K562 (cell line): ENCODE measurements at regions not wholly inside any gene's neighbourhood (a gene's known extent, or its start where the extent isn't known, plus 50 kb on each side); places are given as distances from the start of the nearest gene placed in this dataset.

Experiments
- ATAC-seq: fragments of 200-7000 bp; cut with Tn5 transposase; 3 replicates; pipeline ENCODE4 v1.9.1; 2020; ENCODE audit warnings: moderate library complexity
- BruUV-seq: library from RNA; stranded (reverse); fragments of 400-500 nt; replicated peaks from 2 replicates; lab custom pipeline; 2021; lab: Mats Ljungman, UMichigan
- CTCF ChIA-PET: fragments of 300-600 bp; formaldehyde crosslinking; extraction: SDS; loops from one replicate; lab custom pipeline; 2021; ENCODE audit warnings: low intra/inter-chr PET ratio; lab: Yijun Ruan, JAX
- POLR2A ChIA-PET: fragments of 300-600, 350-650 bp; sonication (Branson Sonifier 250); formaldehyde crosslinking; extraction: SDS; loops from one replicate; lab custom pipeline; 2021; ENCODE audit warnings: antibody characterized with exemption, inconsistent platforms; lab: Yijun Ruan, JAX
- DNase-seq, 4 experiments: peaks; one replicate each; pipeline versions ENCODE4 v3.0.0 to v3.0.0-alpha.2; 2011 to 2018; ENCODE audit warnings: low spot score in 3 of 4, mixed read lengths in 3 of 4; ENCODE audit errors: extremely low read depth in 1 of 4
- FAIRE-seq: peaks from 2 replicates; lab custom pipeline; 2011; peaks lifted over from hg19 to GRCh38; lab: Jason Lieb, UNC
- H2AFZ ChIP-seq: 2 replicates; pipeline ENCODE4 v1.6.0; 2011; ENCODE audit warnings: low read depth, low read length, control low read depth, inconsistent platforms
- H3K27ac ChIP-seq: fragments of 200-600 bp; 3 replicates; pipeline ENCODE4 v1.8.0; 2011; ENCODE audit warnings: low read depth, mild to moderate bottlenecking, control low read depth, inconsistent platforms, low read length, moderate library complexity, mixed read lengths; ENCODE audit errors: extremely low read depth
- H3K27me3 ChIP-seq, 2 experiments: fragments of 300-600 bp in 1 of 2; 2 replicates in 1 of 2; 3 replicates in 1 of 2; pipeline versions ENCODE4 v1.6.0 to v1.8.0; 2011; ENCODE audit warnings: inconsistent platforms in 2 of 2, low read length in 2 of 2, mild to moderate bottlenecking in 1 of 2, mixed read lengths in 1 of 2, moderate library complexity in 1 of 2; ENCODE audit not compliant: control insufficient read depth in 2 of 2, insufficient read depth in 2 of 2
- H3K36me3 ChIP-seq: fragments of 300-600 bp; 3 replicates; pipeline ENCODE4 v1.8.0; 2011; ENCODE audit warnings: mild to moderate bottlenecking, low read length, inconsistent platforms; ENCODE audit not compliant: control insufficient read depth, insufficient read depth
- H3K4me1 ChIP-seq, 2 experiments: fragments of 200-600 bp in 1 of 2; replicated peaks in 1 of 2; 2 replicates in 1 of 2; 3 replicates in 1 of 2; pipeline versions ENCODE4 v1.5.1 to v1.8.0; 2011; ENCODE audit warnings: inconsistent platforms in 2 of 2, low read length in 2 of 2, mild to moderate bottlenecking in 1 of 2, mixed read lengths in 1 of 2, moderate library complexity in 1 of 2; ENCODE audit not compliant: control insufficient read depth in 2 of 2, insufficient read depth in 2 of 2
- H3K4me2 ChIP-seq: 2 replicates; pipeline ENCODE4 v1.6.1; 2011; ENCODE audit warnings: low read length, control low read depth, inconsistent platforms, mixed read lengths; ENCODE audit not compliant: insufficient read depth
- H3K4me3 ChIP-seq: fragments of 200-600 bp; sonication (generic), shearing (Covaris generic); 2 replicates; pipeline ENCODE4 v1.5.1; 2016; ENCODE audit warnings: control low read depth, inconsistent platforms
- H3K79me2 ChIP-seq: fragments of 200-600 bp; 3 replicates; pipeline ENCODE4 v1.8.0; 2011; ENCODE audit warnings: low read length, inconsistent platforms; ENCODE audit not compliant: control insufficient read depth, insufficient read depth
- H3K9ac ChIP-seq, 2 experiments: 2 replicates each; pipeline versions ENCODE4 v1.6.0 to v1.6.1; 2011; ENCODE audit warnings: low read depth in 2 of 2, low read length in 2 of 2, control low read depth in 1 of 2, inconsistent platforms in 1 of 2, mild to moderate bottlenecking in 1 of 2, mixed read lengths in 1 of 2; ENCODE audit not compliant: insufficient read depth in 1 of 2
- H3K9me1 ChIP-seq: one replicate; pipeline ENCODE4 v1.6.0; 2011; ENCODE audit warnings: inconsistent platforms, mild to moderate bottlenecking, low read length, moderate library complexity; ENCODE audit not compliant: control insufficient read depth, insufficient read depth
- H3K9me3 ChIP-seq: replicated peaks from 2 replicates; pipeline ENCODE4 v1.5.1; 2011; ENCODE audit warnings: low read depth, low read length, inconsistent platforms; ENCODE audit not compliant: control insufficient read depth, insufficient read depth
- H4K20me1 ChIP-seq: replicated peaks from 2 replicates; pipeline ENCODE4 v1.6.1; 2011; ENCODE audit warnings: low read length, inconsistent platforms, mixed read lengths; ENCODE audit not compliant: control insufficient read depth, insufficient read depth
- BDP1 ChIP-seq: IDR thresholded peaks from 3 replicates; pipeline ENCODE4 v1.6.1; 2011; ENCODE audit not compliant: insufficient read length, insufficient read depth
- FOXK2 ChIP-seq, 2 experiments: fragments of 450-650 bp; IDR thresholded peaks in 1 of 2; conservative IDR thresholded peaks in 1 of 2; 2 replicates each; pipeline ENCODE4 v1.6.1; 2016; ENCODE audit warnings: low read depth in 2 of 2, mild to moderate bottlenecking in 1 of 2
- JUNB ChIP-seq: fragments of 450-650 bp; formaldehyde crosslinking; conservative IDR thresholded peaks from 2 replicates; pipeline ENCODE4 v1.4.0; 2020; ENCODE audit warnings: mild to moderate bottlenecking
- SIN3A ChIP-seq, 2 experiments: fragments of 150-350 bp in 1 of 2; IDR thresholded peaks; 2 replicates each; pipeline ENCODE4 v1.6.1; 2011 to 2016; ENCODE audit warnings: borderline replicate concordance in 2 of 2, low read depth in 2 of 2, low read length in 2 of 2, mild to moderate bottlenecking in 2 of 2, moderate library complexity in 2 of 2; ENCODE audit not compliant: control insufficient read depth in 1 of 2
- WGBS: fragments of 100-300 bp; shearing (Covaris generic); methylation state at CpG from one replicate; pipeline ENCODE4 v1.1.6; 2016; ENCODE audit warnings: low coverage, mixed read lengths; ENCODE audit not compliant: insufficient coverage; ENCODE audit errors: missing lambda C conversion rate; 5-methylcytosine and 5-hydroxymethylcytosine counted together
- in situ Hi-C: fragments of 300-500 bp; cut with MboI; formaldehyde crosslinking; loops from 4 replicates; pipeline ENCODE4 v1.15.0; 2018; ENCODE audit warnings: inconsistent platforms, mixed read lengths
- intact Hi-C: fragments of 100-400 bp; cut with micrococcal nuclease; formaldehyde crosslinking; loops from 2 replicates; pipeline ENCODE4 v1.14.2; 2022
- TF ChIP-seq, protein P1 (sequence below): IDR thresholded peaks from 2 replicates; pipeline ENCODE4 v1.6.1; 2016; ENCODE audit warnings: missing genetic modification characterization, missing compliant biosample characterization
- TF ChIP-seq, protein P2 (sequence below): sonication (generic); formaldehyde crosslinking; IDR thresholded peaks from 2 replicates; pipeline ENCODE4 v1.8.0; 2023; ENCODE audit warnings: mild to moderate bottlenecking, missing genetic modification reagents
- TF ChIP-seq, protein P3 (sequence below): fragments of 450-650 bp; IDR thresholded peaks from 2 replicates; pipeline ENCODE4 v1.6.1; 2016; ENCODE audit warnings: low read depth

DNA sequence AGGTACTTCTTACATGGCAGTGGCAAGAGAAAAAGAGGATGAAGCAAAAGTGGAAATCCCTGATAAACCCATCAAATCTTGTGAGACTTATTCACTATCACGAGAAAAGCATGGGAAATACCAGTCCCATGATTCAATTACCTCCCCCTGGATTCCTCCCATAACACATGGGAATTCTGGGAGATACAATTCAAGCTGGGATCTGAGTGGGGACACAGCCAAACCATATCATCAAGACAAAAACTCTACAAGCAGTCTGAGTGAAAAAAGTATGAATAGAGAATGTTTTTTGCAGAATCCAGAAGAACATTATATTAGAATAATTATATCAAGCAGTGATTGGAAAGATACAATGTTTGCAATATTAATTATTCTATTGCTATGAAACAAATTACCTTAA lies 893.7 kb downstream of the FAM181B start:
- Histone ChIP-seq H3K27ac (no peak overlapping the region), H3K27me3 (no peaks in the 10 kb centered on the region), H3K9me3 (no peaks in the 10 kb centered on the region; the same call in 1 of the 2 replicates), H3K9me1 (no peaks in the 10 kb centered on the region), H3K4me3 (no peak overlapping the region), H3K4me2 (no peak overlapping the region), H3K4me1 (no peaks in the 10 kb centered on the region), H2AFZ (no peak overlapping the region), H3K36me3 (no peaks in the 10 kb centered on the region), H3K9ac (no peak overlapping the region), H3K79me2 (no peaks in the 10 kb centered on the region), H4K20me1 (no peaks in the 10 kb centered on the region)
- WGBS: 0% methylated on average over 1 of the region's 1 CpG
- BruUV-seq: no TSS peak
- CTCF ChIA-PET: no interaction called here
- DNase-seq (no peak), ATAC-seq (no peak), FAIRE-seq (no peak)
- POLR2A ChIA-PET: no interaction called here
- intact Hi-C loops (no loop called here), in situ Hi-C loops (no loop called here)
- TF ChIP-seq BDP1: no peak
- TF ChIP-seq FOXK2 (conservative IDR thresholded peaks at IDR 0.05 in 1 of 2, IDR thresholded peaks at IDR 0.05 in 1 of 2; ENCODE audit: low read depth in 2 of 2): no peak
- TF ChIP-seq, protein P1, sequence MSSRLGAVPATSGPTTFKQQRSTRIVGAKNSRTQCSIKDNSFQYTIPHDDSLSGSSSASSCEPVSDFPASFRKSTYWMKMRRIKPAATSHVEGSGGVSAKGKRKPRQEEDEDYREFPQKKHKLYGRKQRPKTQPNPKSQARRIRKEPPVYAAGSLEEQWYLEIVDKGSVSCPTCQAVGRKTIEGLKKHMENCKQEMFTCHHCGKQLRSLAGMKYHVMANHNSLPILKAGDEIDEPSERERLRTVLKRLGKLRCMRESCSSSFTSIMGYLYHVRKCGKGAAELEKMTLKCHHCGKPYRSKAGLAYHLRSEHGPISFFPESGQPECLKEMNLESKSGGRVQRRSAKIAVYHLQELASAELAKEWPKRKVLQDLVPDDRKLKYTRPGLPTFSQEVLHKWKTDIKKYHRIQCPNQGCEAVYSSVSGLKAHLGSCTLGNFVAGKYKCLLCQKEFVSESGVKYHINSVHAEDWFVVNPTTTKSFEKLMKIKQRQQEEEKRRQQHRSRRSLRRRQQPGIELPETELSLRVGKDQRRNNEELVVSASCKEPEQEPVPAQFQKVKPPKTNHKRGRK (tag): no peak
- TF ChIP-seq, protein P2, sequence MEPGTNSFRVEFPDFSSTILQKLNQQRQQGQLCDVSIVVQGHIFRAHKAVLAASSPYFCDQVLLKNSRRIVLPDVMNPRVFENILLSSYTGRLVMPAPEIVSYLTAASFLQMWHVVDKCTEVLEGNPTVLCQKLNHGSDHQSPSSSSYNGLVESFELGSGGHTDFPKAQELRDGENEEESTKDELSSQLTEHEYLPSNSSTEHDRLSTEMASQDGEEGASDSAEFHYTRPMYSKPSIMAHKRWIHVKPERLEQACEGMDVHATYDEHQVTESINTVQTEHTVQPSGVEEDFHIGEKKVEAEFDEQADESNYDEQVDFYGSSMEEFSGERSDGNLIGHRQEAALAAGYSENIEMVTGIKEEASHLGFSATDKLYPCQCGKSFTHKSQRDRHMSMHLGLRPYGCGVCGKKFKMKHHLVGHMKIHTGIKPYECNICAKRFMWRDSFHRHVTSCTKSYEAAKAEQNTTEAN (CRISPR knock-in tag): no peak
- TF ChIP-seq JUNB (CRISPR knock-in tag): no peak
- TF ChIP-seq, protein P3, sequence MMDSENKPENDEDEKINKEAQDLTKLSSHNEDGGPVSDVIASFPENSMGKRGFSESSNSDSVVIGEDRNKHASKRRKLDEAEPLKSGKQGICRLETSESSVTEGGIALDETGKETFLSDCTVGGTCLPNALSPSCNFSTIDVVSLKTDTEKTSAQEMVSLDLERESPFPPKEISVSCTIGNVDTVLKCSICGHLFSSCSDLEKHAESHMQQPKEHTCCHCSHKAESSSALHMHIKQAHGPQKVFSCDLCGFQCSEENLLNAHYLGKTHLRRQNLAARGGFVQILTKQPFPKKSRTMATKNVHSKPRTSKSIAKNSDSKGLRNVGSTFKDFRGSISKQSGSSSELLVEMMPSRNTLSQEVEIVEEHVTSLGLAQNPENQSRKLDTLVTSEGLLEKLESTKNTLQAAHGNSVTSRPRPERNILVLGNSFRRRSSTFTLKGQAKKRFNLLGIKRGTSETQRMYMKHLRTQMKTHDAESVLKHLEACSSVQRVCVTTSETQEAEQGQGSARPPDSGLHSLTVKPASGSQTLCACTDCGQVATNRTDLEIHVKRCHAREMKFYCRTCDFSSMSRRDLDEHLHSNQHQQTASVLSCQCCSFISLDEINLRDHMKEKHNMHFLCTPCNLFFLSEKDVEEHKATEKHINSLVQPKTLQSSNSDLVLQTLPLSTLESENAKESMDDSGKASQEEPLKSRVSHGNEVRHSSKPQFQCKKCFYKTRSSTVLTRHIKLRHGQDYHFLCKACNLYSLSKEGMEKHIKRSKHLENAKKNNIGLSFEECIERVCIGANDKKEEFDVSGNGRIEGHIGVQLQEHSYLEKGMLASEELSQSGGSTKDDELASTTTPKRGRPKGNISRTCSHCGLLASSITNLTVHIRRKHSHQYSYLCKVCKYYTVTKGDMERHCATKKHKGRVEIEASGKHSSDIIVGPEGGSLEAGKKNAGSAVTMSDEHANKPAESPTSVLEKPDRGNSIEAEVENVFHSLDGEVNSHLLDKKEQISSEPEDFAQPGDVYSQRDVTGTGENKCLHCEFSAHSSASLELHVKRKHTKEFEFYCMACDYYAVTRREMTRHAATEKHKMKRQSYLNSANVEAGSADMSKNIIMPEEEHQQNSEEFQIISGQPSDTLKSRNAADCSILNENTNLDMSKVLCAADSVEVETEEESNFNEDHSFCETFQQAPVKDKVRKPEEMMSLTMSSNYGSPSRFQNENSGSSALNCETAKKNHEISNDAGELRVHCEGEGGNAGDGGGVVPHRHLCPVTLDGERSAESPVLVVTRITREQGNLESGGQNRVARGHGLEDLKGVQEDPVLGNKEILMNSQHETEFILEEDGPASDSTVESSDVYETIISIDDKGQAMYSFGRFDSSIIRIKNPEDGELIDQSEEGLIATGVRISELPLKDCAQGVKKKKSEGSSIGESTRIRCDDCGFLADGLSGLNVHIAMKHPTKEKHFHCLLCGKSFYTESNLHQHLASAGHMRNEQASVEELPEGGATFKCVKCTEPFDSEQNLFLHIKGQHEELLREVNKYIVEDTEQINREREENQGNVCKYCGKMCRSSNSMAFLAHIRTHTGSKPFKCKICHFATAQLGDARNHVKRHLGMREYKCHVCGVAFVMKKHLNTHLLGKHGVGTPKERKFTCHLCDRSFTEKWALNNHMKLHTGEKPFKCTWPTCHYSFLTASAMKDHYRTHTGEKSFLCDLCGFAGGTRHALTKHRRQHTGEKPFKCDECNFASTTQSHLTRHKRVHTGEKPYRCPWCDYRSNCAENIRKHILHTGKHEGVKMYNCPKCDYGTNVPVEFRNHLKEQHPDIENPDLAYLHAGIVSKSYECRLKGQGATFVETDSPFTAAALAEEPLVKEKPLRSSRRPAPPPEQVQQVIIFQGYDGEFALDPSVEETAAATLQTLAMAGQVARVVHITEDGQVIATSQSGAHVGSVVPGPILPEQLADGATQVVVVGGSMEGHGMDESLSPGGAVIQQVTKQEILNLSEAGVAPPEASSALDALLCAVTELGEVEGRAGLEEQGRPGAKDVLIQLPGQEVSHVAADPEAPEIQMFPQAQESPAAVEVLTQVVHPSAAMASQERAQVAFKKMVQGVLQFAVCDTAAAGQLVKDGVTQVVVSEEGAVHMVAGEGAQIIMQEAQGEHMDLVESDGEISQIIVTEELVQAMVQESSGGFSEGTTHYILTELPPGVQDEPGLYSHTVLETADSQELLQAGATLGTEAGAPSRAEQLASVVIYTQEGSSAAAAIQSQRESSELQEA: no peak
- TF ChIP-seq SIN3A (IDR thresholded peaks at IDR 0.05; ENCODE audit: borderline replicate concordance in 2 of 2, control insufficient read depth in 1 of 2, low read depth in 2 of 2, low read length in 2 of 2): no peak
